ENCODE measurements at regions not wholly inside any gene's neighbourhood (a gene's known extent, or its start where the extent isn't known, plus 50 kb on each side); places are given as distances from the start of the nearest gene placed in this dataset.

DNA sequence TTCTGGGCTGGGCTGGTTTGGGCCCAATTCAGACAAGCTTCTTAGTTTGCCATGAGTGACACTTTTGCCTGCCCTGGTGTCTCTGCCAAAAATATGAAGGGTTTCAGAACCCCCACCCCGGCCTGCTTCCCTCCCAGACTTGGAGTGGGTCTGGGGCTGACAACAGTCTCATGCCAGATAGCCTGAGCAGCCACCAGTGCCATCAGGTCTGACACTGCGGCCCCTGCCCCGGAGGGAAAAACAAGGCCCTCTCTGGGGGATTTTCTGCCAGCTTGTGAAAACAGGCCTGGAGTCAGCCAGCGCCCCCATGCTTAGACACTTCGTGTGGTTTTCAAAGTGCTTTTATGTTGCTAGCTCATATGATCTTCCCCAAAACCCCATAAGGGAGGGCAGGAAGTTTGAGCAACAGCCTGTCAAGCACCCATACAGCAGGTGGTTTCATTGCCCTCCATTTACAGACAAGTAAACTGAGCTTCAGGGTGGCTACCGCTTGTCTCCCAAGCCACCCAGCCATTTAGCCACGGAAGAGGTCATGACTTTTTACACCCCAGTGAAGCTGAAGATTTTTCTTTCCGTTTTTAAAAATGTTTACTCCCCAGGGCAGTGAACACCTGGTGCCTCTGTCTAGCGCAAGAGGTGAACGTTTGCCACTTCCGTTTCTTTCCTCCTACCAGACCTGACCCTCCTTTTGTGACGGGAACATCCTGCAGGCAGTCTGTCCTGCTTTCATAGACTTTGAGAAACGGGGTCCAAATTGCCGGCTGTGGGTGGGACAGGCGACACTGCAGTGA is 300.6 kb downstream of the SEC14L1 start:
- TF ChIP-seq POLR2A (IDR thresholded peaks at IDR 0.05; ENCODE audit: control extremely low read depth in 1 of 2, low read depth in 2 of 2, low read length in 2 of 2) = no peak
- no peak for TF ChIP-seq SAP30 (IDR thresholded peaks at IDR 0.05; ENCODE audit: insufficient read depth, insufficient replicate concordance, low read length)
- TF ChIP-seq, protein P1, sequence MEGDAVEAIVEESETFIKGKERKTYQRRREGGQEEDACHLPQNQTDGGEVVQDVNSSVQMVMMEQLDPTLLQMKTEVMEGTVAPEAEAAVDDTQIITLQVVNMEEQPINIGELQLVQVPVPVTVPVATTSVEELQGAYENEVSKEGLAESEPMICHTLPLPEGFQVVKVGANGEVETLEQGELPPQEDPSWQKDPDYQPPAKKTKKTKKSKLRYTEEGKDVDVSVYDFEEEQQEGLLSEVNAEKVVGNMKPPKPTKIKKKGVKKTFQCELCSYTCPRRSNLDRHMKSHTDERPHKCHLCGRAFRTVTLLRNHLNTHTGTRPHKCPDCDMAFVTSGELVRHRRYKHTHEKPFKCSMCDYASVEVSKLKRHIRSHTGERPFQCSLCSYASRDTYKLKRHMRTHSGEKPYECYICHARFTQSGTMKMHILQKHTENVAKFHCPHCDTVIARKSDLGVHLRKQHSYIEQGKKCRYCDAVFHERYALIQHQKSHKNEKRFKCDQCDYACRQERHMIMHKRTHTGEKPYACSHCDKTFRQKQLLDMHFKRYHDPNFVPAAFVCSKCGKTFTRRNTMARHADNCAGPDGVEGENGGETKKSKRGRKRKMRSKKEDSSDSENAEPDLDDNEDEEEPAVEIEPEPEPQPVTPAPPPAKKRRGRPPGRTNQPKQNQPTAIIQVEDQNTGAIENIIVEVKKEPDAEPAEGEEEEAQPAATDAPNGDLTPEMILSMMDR (IDR thresholded peaks at IDR 0.05; ENCODE audit: control extremely low read depth in 1 of 3, insufficient read depth in 1 of 3, low read depth in 1 of 3, low read length in 3 of 3) = no peak
- TF ChIP-seq CHD2 (IDR thresholded peaks at IDR 0.05; ENCODE audit: low read length) = no peak
- no peak for TF ChIP-seq EP300 (IDR thresholded peaks at IDR 0.05; ENCODE audit: borderline replicate concordance in 1 of 2, low read depth in 2 of 2, low read length in 2 of 2)
- TF ChIP-seq GTF2F1 (IDR thresholded peaks at IDR 0.05; ENCODE audit: borderline replicate concordance, low read depth, low read length) = no peak
- TF ChIP-seq TEAD4 (IDR thresholded peaks at IDR 0.05; ENCODE audit: low read depth, low read length) = no peak
- no peak for TF ChIP-seq TCF12 (IDR thresholded peaks at IDR 0.05; ENCODE audit: low read depth, low read length)
- TF ChIP-seq GABPA (IDR thresholded peaks at IDR 0.05; ENCODE audit: borderline replicate concordance, insufficient read depth, low read length) = no peak
- TF ChIP-seq JUND (IDR thresholded peaks at IDR 0.05; ENCODE audit: low read length) = no peak
- no peak for TF ChIP-seq TAF1 (IDR thresholded peaks at IDR 0.05; ENCODE audit: low read depth, low read length)
- TF ChIP-seq YY1 (IDR thresholded peaks at IDR 0.05; ENCODE audit: low read depth, low read length) = no peak
- no peak for TF ChIP-seq POLR2AphosphoS5 (IDR thresholded peaks at IDR 0.05; ENCODE audit: low read depth, low read length)
- TF ChIP-seq SIRT6 (IDR thresholded peaks at IDR 0.05; ENCODE audit: low read length) = no peak
